ENCODE measurements at regions not wholly inside any gene's neighbourhood (a gene's known extent, or its start where the extent isn't known, plus 50 kb on each side); places are given as distances from the start of the nearest gene placed in this dataset.
"Not testable (repeated sequence)": the region's sequence is repeated elsewhere in the genome, so short reads cannot be mapped to it uniquely, and the experiment has no call there.

DNA sequence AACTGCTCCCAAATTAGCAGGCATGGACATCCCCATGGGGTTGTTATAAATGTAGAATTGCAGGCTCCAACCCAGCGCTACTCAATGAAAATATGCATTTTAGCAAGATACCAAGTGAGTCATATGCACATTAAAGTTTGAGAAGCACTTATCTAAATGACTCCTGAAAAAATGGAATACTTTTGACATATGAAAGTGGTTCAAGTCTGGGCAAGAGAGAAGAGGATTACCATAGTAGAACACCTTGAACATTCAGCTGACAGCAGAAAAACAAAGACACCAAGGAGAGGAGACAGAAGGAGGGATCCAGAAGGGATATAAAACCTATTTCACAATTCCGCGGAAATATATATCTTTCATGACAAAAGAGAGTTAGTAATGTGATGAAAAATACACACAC lies 63.2 kb upstream of the CT83 start:
- ChIA-PET CTCF (no interaction called here), POLR2A (interaction anchor here (0.7 kb wide), 1 partner anchor 256 kb away, joined by 3 read pairs; no protein-coding TSS in a partner anchor)
- H3K4me1 Mint-ChIP-seq (ENCODE audit: low read depth): no peaks in the 10 kb centered on the region
- no peaks in the 10 kb centered on the region for H3K36me3 Mint-ChIP-seq (ENCODE audit: low read depth)
- H3K27me3 Mint-ChIP-seq (ENCODE audit: low read depth): no peaks in the 10 kb centered on the region
- H3K4me3 Mint-ChIP-seq: no peak overlapping the region
- DNase-seq (no peak), ATAC-seq (no peak)
- H3K9me3 Mint-ChIP-seq (ENCODE audit: insufficient read depth): no peaks in the 10 kb centered on the region
- H3K27ac Mint-ChIP-seq: no peak overlapping the region

DNA sequence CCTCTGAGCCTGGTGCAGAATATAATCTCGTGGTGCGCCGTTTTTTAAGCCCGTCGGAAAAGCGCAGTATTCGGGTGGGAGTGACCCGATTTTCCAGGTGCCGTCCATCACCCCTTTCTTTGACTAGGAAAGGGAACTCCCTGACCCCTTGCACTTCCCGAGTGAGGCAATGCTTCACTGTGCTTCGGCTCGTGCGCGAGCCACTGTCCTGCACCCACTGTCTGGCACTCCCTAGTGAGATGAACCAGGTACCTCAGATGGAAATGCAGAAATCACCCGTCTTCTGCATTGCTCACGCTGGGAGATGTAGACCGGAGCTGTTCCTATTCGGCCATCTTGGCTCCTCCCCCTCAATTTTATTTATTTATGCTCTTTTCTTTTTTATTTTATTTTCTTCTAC lies 57.5 kb upstream of the CT83 start:
- DNase-seq, CTCF ChIA-PET: not testable (repeated sequence)

More for the DNA sequence above, 57.5 kb upstream of the CT83 start:
- H3K27ac Mint-ChIP-seq; H3K4me1 Mint-ChIP-seq (ENCODE audit: low read depth); H3K27me3 Mint-ChIP-seq (ENCODE audit: low read depth); H3K4me3 Mint-ChIP-seq; POLR2A ChIA-PET; ATAC-seq; H3K9me3 Mint-ChIP-seq (ENCODE audit: insufficient read depth); H3K36me3 Mint-ChIP-seq (ENCODE audit: low read depth): not testable (repeated sequence)

All from activated CD8-positive, alpha-beta T cell treated with anti-CD3 and anti-CD28 coated beads, Interleukin-2, amount 10 ng/mL, durations not matched to agents 7 days and 5 days (primary cell).